IMR-90 (cell line): ENCODE measurements at regions not wholly inside any gene's neighbourhood (a gene's known extent, or its start where the extent isn't known, plus 50 kb on each side); places are given as distances from the start of the nearest gene placed in this dataset.

Experiments
- CEBPB ChIP-seq: IDR thresholded peaks from 2 replicates; pipeline ENCODE4 v1.6.1; 2012; ENCODE audit warnings: low read depth, low read length, improper control_type of control experiment
- FOS ChIP-seq: fragments of 150-350 bp; IDR thresholded peaks from 2 replicates; pipeline ENCODE4 v1.6.1; 2016; ENCODE audit warnings: low read depth, low read length
- MAFK ChIP-seq: IDR thresholded peaks from 2 replicates; pipeline ENCODE4 v1.6.1; 2012; ENCODE audit warnings: low read depth, low read length, improper control_type of control experiment
- NFE2L2 ChIP-seq: fragments of 150-350 bp; IDR thresholded peaks from 2 replicates; pipeline ENCODE4 v1.6.1; 2016; ENCODE audit warnings: low read depth, mild to moderate bottlenecking, low read length
- POLR2A ChIP-seq: IDR thresholded peaks from 2 replicates; pipeline ENCODE4 v1.6.1; 2012; ENCODE audit warnings: mild to moderate bottlenecking, low read depth, low read length
- RAD21 ChIP-seq: IDR thresholded peaks from 2 replicates; pipeline ENCODE4 v1.6.1; 2012; ENCODE audit warnings: low read length, improper control_type of control experiment
- RFX5 ChIP-seq: IDR thresholded peaks from 2 replicates; pipeline ENCODE4 v1.8.0; 2012; ENCODE audit warnings: low read depth, mild to moderate bottlenecking, low read length, moderate library complexity
- SMC3 ChIP-seq: fragments of 150-350 bp; IDR thresholded peaks from 2 replicates; pipeline ENCODE4 v1.6.1; 2016; ENCODE audit warnings: low read depth, mild to moderate bottlenecking, antibody characterized with exemption, low read length, moderate library complexity
- TF ChIP-seq, protein P1 (sequence below): conservative IDR thresholded peaks from 2 replicates; pipeline ENCODE4 v1.5.1; 2012; ENCODE audit warnings: mild to moderate bottlenecking, low read depth, low read length, improper control_type of control experiment
- TF ChIP-seq, protein P2 (sequence below): fragments of 150-350 bp; IDR thresholded peaks from 2 replicates; pipeline ENCODE4 v1.6.1; 2016; ENCODE audit warnings: low read depth, mild to moderate bottlenecking, low read length, moderate library complexity, borderline replicate concordance

DNA sequence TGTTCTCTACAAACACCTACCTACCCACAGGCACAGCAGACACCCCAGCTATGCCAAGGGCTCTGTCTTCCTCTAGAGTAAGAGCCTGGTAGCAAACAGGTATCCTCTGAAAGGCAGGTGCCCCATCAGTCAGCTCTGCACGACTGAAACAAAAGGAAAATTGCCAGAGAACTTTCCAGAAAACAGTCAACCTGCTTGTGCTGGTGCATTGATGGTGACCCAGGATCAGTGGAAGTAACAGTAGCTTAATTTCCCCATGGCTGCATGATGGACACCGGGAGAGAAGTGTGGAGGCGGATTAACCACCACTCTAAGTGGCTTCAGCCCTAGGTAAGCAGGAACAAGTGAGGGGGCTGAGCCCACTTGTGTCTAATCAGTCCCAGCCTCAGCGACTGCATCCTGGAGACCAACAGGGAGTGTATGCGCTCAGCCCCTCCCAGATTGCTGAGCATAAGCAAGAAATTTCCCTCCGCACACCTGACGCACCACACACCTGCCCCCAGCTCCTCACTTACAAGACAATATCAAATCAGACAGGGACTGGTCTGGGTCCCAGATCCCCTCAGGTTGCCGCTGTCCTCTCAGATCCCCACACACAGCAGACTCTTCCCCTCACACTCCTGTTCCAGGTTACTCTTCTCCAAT lies 70.7 kb upstream of the IGLL5 start:
- TF ChIP-seq RFX5 (no peak), SMC3 (no peak), MAFK (no peak), NFE2L2 (no peak), RAD21 (no peak), FOS (no peak), POLR2A (no peak), CEBPB (no peak)
- TF ChIP-seq, protein P1, sequence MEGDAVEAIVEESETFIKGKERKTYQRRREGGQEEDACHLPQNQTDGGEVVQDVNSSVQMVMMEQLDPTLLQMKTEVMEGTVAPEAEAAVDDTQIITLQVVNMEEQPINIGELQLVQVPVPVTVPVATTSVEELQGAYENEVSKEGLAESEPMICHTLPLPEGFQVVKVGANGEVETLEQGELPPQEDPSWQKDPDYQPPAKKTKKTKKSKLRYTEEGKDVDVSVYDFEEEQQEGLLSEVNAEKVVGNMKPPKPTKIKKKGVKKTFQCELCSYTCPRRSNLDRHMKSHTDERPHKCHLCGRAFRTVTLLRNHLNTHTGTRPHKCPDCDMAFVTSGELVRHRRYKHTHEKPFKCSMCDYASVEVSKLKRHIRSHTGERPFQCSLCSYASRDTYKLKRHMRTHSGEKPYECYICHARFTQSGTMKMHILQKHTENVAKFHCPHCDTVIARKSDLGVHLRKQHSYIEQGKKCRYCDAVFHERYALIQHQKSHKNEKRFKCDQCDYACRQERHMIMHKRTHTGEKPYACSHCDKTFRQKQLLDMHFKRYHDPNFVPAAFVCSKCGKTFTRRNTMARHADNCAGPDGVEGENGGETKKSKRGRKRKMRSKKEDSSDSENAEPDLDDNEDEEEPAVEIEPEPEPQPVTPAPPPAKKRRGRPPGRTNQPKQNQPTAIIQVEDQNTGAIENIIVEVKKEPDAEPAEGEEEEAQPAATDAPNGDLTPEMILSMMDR: no peak
- TF ChIP-seq, protein P2, sequence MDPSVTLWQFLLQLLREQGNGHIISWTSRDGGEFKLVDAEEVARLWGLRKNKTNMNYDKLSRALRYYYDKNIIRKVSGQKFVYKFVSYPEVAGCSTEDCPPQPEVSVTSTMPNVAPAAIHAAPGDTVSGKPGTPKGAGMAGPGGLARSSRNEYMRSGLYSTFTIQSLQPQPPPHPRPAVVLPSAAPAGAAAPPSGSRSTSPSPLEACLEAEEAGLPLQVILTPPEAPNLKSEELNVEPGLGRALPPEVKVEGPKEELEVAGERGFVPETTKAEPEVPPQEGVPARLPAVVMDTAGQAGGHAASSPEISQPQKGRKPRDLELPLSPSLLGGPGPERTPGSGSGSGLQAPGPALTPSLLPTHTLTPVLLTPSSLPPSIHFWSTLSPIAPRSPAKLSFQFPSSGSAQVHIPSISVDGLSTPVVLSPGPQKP: no peak
